PC-9 (cell line): ENCODE measurements at regions not wholly inside any gene's neighbourhood (a gene's known extent, or its start where the extent isn't known, plus 50 kb on each side); places are given as distances from the start of the nearest gene placed in this dataset.

Experiments used
- EZH2 ChIP-seq: fragments of 200-600 bp; sonication (generic); IDR thresholded peaks from 2 replicates; pipeline ENCODE4 v1.8.0; 2017; ENCODE audit warnings: antibody characterized with exemption, low read depth
- TF ChIP-seq, protein P1 (sequence below): fragments of 200-600 bp; sonication (generic); conservative IDR thresholded peaks from 2 replicates; pipeline ENCODE4 v1.6.1; 2017; ENCODE audit warnings: mixed run types, antibody characterized with exemption, mild to moderate bottlenecking, moderate library complexity

DNA sequence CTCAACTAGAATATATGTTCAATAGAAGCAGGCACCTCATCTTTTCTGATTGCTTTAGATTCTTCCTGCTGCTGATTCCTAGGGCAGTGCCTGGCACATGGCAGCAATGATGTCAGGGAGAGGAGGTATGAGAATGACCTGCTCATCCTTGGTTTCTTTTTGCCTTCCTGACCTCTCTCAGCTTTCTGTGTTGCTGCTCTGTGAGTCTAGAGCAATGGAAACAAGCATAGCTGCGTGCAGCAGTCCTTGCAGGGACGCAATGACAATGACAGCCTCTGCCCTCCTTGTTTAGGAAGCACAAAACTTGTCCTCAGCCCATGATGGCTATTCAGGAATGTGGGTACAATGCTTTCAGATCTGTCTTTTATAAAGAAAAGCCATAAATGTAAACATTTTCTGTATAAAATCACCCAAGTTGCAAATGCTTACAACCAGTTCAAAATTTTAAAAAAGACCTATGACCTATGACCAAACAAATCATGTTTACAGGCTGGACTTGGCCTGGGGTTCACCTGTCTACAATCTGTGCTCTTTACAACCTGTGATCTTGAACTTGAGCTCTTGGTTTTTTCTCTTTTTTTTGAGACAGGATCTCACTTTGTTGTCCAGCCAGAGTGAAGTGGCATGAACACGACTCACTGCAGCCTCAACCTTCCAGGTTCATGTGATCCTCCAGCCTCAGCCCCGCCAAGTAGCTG lies 549.4 kb upstream of the ATP2B1 start:
- TF ChIP-seq, protein P1, sequence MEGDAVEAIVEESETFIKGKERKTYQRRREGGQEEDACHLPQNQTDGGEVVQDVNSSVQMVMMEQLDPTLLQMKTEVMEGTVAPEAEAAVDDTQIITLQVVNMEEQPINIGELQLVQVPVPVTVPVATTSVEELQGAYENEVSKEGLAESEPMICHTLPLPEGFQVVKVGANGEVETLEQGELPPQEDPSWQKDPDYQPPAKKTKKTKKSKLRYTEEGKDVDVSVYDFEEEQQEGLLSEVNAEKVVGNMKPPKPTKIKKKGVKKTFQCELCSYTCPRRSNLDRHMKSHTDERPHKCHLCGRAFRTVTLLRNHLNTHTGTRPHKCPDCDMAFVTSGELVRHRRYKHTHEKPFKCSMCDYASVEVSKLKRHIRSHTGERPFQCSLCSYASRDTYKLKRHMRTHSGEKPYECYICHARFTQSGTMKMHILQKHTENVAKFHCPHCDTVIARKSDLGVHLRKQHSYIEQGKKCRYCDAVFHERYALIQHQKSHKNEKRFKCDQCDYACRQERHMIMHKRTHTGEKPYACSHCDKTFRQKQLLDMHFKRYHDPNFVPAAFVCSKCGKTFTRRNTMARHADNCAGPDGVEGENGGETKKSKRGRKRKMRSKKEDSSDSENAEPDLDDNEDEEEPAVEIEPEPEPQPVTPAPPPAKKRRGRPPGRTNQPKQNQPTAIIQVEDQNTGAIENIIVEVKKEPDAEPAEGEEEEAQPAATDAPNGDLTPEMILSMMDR, result no peak
- no peak for TF ChIP-seq EZH2
